Sigmoid colon (tissue), 6 donors: ENCODE measurements at regions not wholly inside any gene's neighbourhood (a gene's known extent, or its start where the extent isn't known, plus 50 kb on each side); places are given as distances from the start of the nearest gene placed in this dataset.

Experiments used
- DNase-seq: peaks from one replicate; pipeline ENCODE4 v3.0.0-alpha.2; 2019
- H3K27ac ChIP-seq, 4 donors: fragments of 200-600 bp; sonication (generic); one replicate each; pipeline ENCODE4 v1.5.1; 2016 to 2019; ENCODE audit warnings: mild to moderate bottlenecking in 1 of 4
- H3K27me3 ChIP-seq, 3 donors: fragments of 200-600 bp; sonication (generic); one replicate each; pipeline ENCODE4 v1.5.1; 2019; ENCODE audit warnings: mild to moderate bottlenecking in 1 of 3
- H3K36me3 ChIP-seq, 4 donors: fragments of 200-600 bp; sonication (generic); one replicate each; pipeline ENCODE4 v1.5.1; 2016 to 2019
- H3K4me1 ChIP-seq, 4 donors: fragments of 200-600 bp; sonication (generic); one replicate each; pipeline ENCODE4 v1.5.1; 2017 to 2019
- H3K4me3 ChIP-seq, 4 donors: fragments of 200-600 bp; sonication (generic); one replicate each; pipeline ENCODE4 v1.5.1; 2017 to 2019; ENCODE audit warnings: mild to moderate bottlenecking in 2 of 4, moderate library complexity in 1 of 4
- H3K9me3 ChIP-seq, 4 donors: fragments of 200-600 bp in 3 of 4; sonication (generic) in 3 of 4; one replicate each; pipeline versions ENCODE4 v1.5.1 to v1.6.1; 2013 to 2019
- EP300 ChIP-seq, 4 donors: sonication (generic); formaldehyde crosslinking; IDR thresholded peaks; one replicate each; pipeline ENCODE4 v1.6.1; 2017; ENCODE audit warnings: antibody characterized with exemption in 4 of 4
- POLR2A ChIP-seq, 2 donors: fragments of 450-650 bp; IDR thresholded peaks; one replicate each; pipeline ENCODE4 v1.6.1; 2016; ENCODE audit warnings: antibody characterized with exemption in 2 of 2, mild to moderate bottlenecking in 2 of 2, moderate library complexity in 2 of 2
- POLR2AphosphoS5 ChIP-seq, 4 donors: sonication (generic); formaldehyde crosslinking; IDR thresholded peaks; one replicate each; pipeline ENCODE4 v1.6.1; 2017; ENCODE audit warnings: antibody characterized with exemption in 4 of 4
- WGBS, 2 donors: extraction: QIAGEN DNeasy Blood & Tissue Kit; methylation state at CpG; one replicate each; pipeline ENCODE4 v1.1.7; 2013; 5-methylcytosine and 5-hydroxymethylcytosine counted together
- intact Hi-C: fragments of 100-400 bp; cut with DNase I; formaldehyde crosslinking; loops from one replicate; pipeline ENCODE4 v1.15.1; 2023
- TF ChIP-seq, protein P1 (sequence below), 4 experiments: fragments of 450-650 bp in 3 of 4; fragments of 200-600 bp in 1 of 4; IDR thresholded peaks; one replicate each; pipeline ENCODE4 v1.5.1; 2016 to 2019; ENCODE audit warnings: antibody characterized with exemption in 4 of 4, mild to moderate bottlenecking in 3 of 4, moderate library complexity in 2 of 4
- donor health status: healthy with polysubstance abuse.
- donor health status: healthy.

DNA sequence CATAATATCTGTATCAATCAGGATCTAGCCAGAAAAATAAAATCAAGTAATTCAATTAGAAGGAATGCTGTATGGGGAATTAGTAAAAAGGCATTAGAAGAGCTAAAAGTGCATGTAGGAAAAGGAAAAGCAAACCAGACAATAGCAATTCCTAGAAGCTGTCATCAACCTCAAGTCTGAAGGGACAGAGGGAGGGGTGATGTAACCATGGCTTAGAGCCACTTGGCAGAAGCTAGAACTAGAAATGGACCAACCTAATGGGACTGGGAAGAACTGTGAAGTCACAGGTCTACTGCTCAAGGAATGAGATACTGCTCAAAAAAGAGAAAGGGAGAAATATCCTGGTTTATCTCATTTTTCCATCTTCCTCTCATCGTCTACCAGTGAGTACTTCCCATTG, 590.7 kb upstream of the SGO1 start:
- Histone ChIP-seq H3K4me3 (no peak overlapping the region), H3K36me3 (no peaks in the 10 kb centered on the region), H3K9me3 (peaks cover 0 to 12% (median 0%) of the 10 kb centered on the region in 4 donors), H3K27me3 (no peaks in the 10 kb centered on the region), H3K27ac (no peak overlapping the region), H3K4me1 (no peaks in the 10 kb centered on the region)
- DNase-seq = no peak
- TF ChIP-seq, protein P1, sequence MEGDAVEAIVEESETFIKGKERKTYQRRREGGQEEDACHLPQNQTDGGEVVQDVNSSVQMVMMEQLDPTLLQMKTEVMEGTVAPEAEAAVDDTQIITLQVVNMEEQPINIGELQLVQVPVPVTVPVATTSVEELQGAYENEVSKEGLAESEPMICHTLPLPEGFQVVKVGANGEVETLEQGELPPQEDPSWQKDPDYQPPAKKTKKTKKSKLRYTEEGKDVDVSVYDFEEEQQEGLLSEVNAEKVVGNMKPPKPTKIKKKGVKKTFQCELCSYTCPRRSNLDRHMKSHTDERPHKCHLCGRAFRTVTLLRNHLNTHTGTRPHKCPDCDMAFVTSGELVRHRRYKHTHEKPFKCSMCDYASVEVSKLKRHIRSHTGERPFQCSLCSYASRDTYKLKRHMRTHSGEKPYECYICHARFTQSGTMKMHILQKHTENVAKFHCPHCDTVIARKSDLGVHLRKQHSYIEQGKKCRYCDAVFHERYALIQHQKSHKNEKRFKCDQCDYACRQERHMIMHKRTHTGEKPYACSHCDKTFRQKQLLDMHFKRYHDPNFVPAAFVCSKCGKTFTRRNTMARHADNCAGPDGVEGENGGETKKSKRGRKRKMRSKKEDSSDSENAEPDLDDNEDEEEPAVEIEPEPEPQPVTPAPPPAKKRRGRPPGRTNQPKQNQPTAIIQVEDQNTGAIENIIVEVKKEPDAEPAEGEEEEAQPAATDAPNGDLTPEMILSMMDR (IDR thresholded peaks at IDR 0.05) = no peak
- no peak for TF ChIP-seq POLR2A (IDR thresholded peaks at IDR 0.05)
- no peak for TF ChIP-seq POLR2AphosphoS5 (IDR thresholded peaks at IDR 0.05)
- TF ChIP-seq EP300 (IDR thresholded peaks at IDR 0.05) = no peak
- intact Hi-C loops = no loop called here
- 66 to 91% methylated on average over 1 of the region's 1 CpG for WGBS, 2 donors

DNA sequence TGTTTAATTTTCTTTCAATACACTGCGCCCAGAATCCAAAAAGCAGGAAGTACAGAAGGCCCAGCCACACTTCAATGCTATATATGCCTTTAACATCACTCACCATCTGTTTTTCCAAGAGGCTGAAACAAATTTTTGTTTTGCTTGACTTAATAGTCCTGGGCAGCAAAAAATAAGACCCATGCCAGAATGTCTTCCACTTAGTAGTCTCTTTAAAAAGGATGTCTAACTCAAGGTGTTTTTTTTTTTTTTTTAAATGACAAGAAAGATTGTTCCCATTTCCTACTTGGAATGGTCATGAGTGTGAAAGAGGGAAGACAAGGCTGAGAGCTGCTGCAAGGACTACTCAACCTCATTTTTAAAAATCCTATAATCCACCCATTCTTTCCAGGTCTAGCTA, 590.3 kb upstream of the SGO1 start:
- intact Hi-C loops = no loop called here
- H3K36me3 ChIP-seq = no peaks in the 10 kb centered on the region
- H3K27ac ChIP-seq = no peak overlapping the region
- 0 to 41% methylated on average over 1 of the region's 1 CpG for WGBS, 2 donors
- peaks cover 0 to 12% (median 0%) of the 10 kb centered on the region in 4 donors for H3K9me3 ChIP-seq
- TF ChIP-seq POLR2AphosphoS5 (IDR thresholded peaks at IDR 0.05) = no peak
- TF ChIP-seq EP300 (IDR thresholded peaks at IDR 0.05) = no peak
- TF ChIP-seq POLR2A (IDR thresholded peaks at IDR 0.05) = no peak
- TF ChIP-seq, protein P1 (IDR thresholded peaks at IDR 0.05) = no peak
- no peak overlapping the region for H3K4me3 ChIP-seq
- no peaks in the 10 kb centered on the region for H3K27me3 ChIP-seq
- DNase-seq = no peak
- H3K4me1 ChIP-seq = no peaks in the 10 kb centered on the region

DNA sequence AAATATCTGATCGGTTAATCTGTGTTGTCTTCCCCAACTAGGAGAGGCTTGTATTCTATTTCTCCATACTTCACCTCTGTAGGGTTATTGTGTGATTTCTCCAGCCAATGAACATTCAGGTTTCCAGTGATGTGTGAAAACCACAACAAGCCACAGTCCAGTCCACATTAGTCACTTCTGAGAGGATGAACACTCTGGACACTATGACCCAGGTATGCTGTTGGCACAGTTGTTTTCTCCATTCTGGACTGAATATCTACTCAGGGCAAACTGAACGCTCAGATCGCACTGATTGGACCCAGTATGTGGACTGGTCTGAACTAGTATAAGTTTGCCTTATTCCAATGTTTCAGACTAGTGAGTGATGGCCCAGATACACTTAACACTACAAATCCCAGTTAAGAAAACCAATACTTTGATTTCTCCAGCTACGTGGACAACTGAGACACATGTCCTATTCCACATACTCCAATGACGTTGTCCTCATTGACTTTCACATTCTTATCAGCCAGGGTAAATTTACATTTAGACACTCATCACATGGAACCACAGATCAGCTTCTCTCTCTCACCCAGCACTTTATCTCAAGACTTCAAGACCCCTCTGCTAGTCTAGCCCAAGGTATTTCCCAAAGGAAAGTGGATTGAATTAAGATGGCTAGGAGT, 587.4 kb upstream of the SGO1 start:
- intact Hi-C loops = no loop called here
- WGBS, 2 donors = 74 to 83% methylated on average over 5 of the region's 5 CpGs
- H3K27ac ChIP-seq = no peak overlapping the region

DNA sequence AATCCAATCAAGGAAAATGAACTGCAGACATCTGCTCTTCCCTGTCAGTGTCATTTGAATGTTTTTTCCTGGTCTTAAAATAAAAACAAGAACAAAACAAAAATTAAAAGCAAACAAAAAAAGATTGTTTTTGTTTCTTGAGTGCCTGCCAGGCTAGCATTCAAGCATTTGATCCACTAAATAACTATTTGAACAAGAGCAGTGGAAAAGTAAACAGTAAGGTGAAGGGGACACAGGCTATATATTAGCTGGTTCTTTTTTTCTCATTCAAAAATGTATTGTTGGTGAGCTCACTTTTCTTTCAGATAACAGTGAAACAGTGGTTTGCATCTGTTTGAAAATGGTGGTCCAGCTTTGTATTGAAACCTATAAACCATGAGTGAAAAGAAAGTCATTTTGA, 586.9 kb upstream of the SGO1 start:
- Histone ChIP-seq H3K9me3 (peaks cover 0 to 6% (median 0%) of the 10 kb centered on the region in 4 donors), H3K4me3 (no peak overlapping the region), H3K36me3 (no peaks in the 10 kb centered on the region), H3K27ac (no peak overlapping the region), H3K4me1 (no peaks in the 10 kb centered on the region), H3K27me3 (no peaks in the 10 kb centered on the region)
- intact Hi-C loops = no loop called here
- no peak for TF ChIP-seq POLR2AphosphoS5 (IDR thresholded peaks at IDR 0.05)
- TF ChIP-seq, protein P1 (IDR thresholded peaks at IDR 0.05) = no peak
- TF ChIP-seq POLR2A (IDR thresholded peaks at IDR 0.05) = no peak
- TF ChIP-seq EP300 (IDR thresholded peaks at IDR 0.05) = no peak
- no peak for DNase-seq

More for the DNA sequence above, 587.4 kb upstream of the SGO1 start:
- Histone ChIP-seq H3K27me3 (no peaks in the 10 kb centered on the region), H3K4me1 (no peaks in the 10 kb centered on the region), H3K4me3 (no peak overlapping the region), H3K9me3 (peaks cover 0 to 6% (median 0%) of the 10 kb centered on the region in 4 donors), H3K36me3 (no peaks in the 10 kb centered on the region)
- no peak for TF ChIP-seq POLR2A (IDR thresholded peaks at IDR 0.05)
- TF ChIP-seq POLR2AphosphoS5 (IDR thresholded peaks at IDR 0.05) = no peak
- TF ChIP-seq EP300 (IDR thresholded peaks at IDR 0.05) = no peak
- TF ChIP-seq, protein P1 (IDR thresholded peaks at IDR 0.05) = no peak
- DNase-seq = no peak

DNA sequence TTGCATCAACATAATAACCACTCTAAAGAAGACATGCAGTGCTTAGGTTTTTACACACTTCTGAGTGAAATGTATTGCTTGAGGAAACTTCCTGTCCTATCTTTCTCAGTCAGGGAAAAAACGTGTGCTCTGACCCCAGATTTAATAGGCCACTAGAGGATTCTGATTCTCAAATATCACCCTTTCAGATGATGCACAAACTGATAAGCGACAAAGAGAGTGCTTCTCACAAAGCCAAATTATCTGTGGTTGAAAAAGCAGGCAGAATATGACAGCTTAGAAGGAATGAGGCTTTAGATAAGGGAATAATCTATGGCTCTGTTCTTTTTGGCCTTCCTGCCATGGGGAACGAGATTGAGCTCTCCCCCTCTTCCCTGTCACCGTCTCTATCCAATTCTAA, 583.4 kb upstream of the SGO1 start:
- H3K4me1 ChIP-seq = no peaks in the 10 kb centered on the region
- TF ChIP-seq, protein P1 (IDR thresholded peaks at IDR 0.05) = no peak
- TF ChIP-seq EP300 (IDR thresholded peaks at IDR 0.05) = no peak
- intact Hi-C loops = no loop called here
- no peak for DNase-seq
- no peak overlapping the region for H3K27ac ChIP-seq
- no peaks in the 10 kb centered on the region for H3K27me3 ChIP-seq
- H3K9me3 ChIP-seq = peaks cover 0 to 4% (median 0%) of the 10 kb centered on the region in 4 donors
- H3K36me3 ChIP-seq = no peaks in the 10 kb centered on the region
- H3K4me3 ChIP-seq = no peak overlapping the region
- 55 to 60% methylated on average over 4 of the region's 4 CpGs for WGBS, 2 donors
